CD14-positive monocyte (primary cell): ENCODE measurements at regions not wholly inside any gene's neighbourhood (a gene's known extent, or its start where the extent isn't known, plus 50 kb on each side); places are given as distances from the start of the nearest gene placed in this dataset.

Experiments
- DNase-seq, 3 donors: peaks; one replicate each; pipeline ENCODE4 v3.0.0-alpha.2; 2011 to 2022
- H2AFZ ChIP-seq: 2 replicates; pipeline ENCODE4 v1.6.0; 2012; ENCODE audit warnings: mild to moderate bottlenecking, low read depth, low read length, inconsistent platforms; ENCODE audit not compliant: insufficient read depth, poor library complexity, severe bottlenecking
- H3K27ac ChIP-seq, 2 donors: 1 replicate in 1 of 2; 2 replicates in 1 of 2; pipeline ENCODE4 v1.5.1; 2012 to 2013; ENCODE audit warnings: low read length in 2 of 2, control low read depth in 1 of 2, inconsistent platforms in 1 of 2, low read depth in 1 of 2, mild to moderate bottlenecking in 1 of 2
- H3K27me3 ChIP-seq, 2 donors: one replicate each; pipeline versions ENCODE4 v1.6.0 to v1.6.1; 2011 to 2013; ENCODE audit warnings: low read length in 2 of 2; ENCODE audit not compliant: control insufficient read depth in 2 of 2, insufficient read depth in 2 of 2
- H3K36me3 ChIP-seq, 2 donors: replicated peaks in 1 of 2; 1 replicate in 1 of 2; 2 replicates in 1 of 2; pipeline versions ENCODE4 v1.5.1 to v1.6.1; 2012 to 2013; ENCODE audit warnings: low read length in 2 of 2, control low read depth in 1 of 2, inconsistent platforms in 1 of 2, mild to moderate bottlenecking in 1 of 2; ENCODE audit not compliant: insufficient read depth in 2 of 2, control insufficient read depth in 1 of 2
- H3K4me1 ChIP-seq, 2 donors: 1 replicate in 1 of 2; 2 replicates in 1 of 2; pipeline versions ENCODE4 v1.5.1 to v1.6.1; 2012 to 2013; ENCODE audit warnings: low read length in 2 of 2, control low read depth in 1 of 2, inconsistent platforms in 1 of 2, mild to moderate bottlenecking in 1 of 2, moderate library complexity in 1 of 2; ENCODE audit not compliant: insufficient read depth in 2 of 2, control insufficient read depth in 1 of 2
- H3K4me2 ChIP-seq: replicated peaks from 2 replicates; pipeline ENCODE3; 2012; ENCODE audit warnings: low read length, moderate library complexity, mild to moderate bottlenecking; ENCODE audit not compliant: poor library complexity, severe bottlenecking; ENCODE audit errors: extremely low read depth
- H3K4me3 ChIP-seq, 3 experiments: fragments of 200-600 bp in 1 of 3; sonication (generic) in 1 of 3; replicated peaks in 1 of 3; 1 replicate in 2 of 3; 2 replicates in 1 of 3; pipeline ENCODE4 v1.5.1; 2011 to 2013; ENCODE audit warnings: low read length in 3 of 3, mild to moderate bottlenecking in 3 of 3, control low read depth in 2 of 3, low read depth in 2 of 3, inconsistent platforms in 1 of 3, moderate library complexity in 1 of 3
- H3K79me2 ChIP-seq: 2 replicates; pipeline ENCODE4 v1.6.0; 2012; ENCODE audit warnings: mild to moderate bottlenecking, control low read depth, inconsistent platforms, low read length, moderate library complexity; ENCODE audit not compliant: insufficient read depth
- H3K9ac ChIP-seq: 2 replicates; pipeline ENCODE4 v1.6.0; 2017; ENCODE audit warnings: low read length, mild to moderate bottlenecking; ENCODE audit not compliant: insufficient read depth, poor library complexity, severe bottlenecking
- H3K9me3 ChIP-seq, 2 donors: replicated peaks in 1 of 2; 1 replicate in 1 of 2; 2 replicates in 1 of 2; pipeline versions ENCODE4 v1.5.1 to v1.6.1; 2012 to 2013; ENCODE audit warnings: low read length in 2 of 2, control low read depth in 1 of 2; ENCODE audit not compliant: control insufficient read depth in 1 of 2, insufficient read depth in 1 of 2
- H4K20me1 ChIP-seq: 2 replicates; pipeline ENCODE4 v1.6.0; 2012; ENCODE audit warnings: mild to moderate bottlenecking, low read length, control low read depth, moderate library complexity; ENCODE audit not compliant: insufficient read depth
- H3K27ac Mint-ChIP-seq, 7 donors: one replicate each; pipeline ENCODE4 v1.8.0; 2020; ENCODE audit warnings: mild to moderate bottlenecking in 7 of 7, mixed read lengths in 7 of 7, moderate library complexity in 6 of 7, inconsistent platforms in 2 of 7
- H3K27me3 Mint-ChIP-seq, 3 donors: one replicate each; pipeline ENCODE4 v1.8.0; 2021 to 2022; ENCODE audit warnings: low read depth in 3 of 3, mild to moderate bottlenecking in 3 of 3, mixed read lengths in 3 of 3, moderate library complexity in 3 of 3, inconsistent platforms in 1 of 3
- H3K36me3 Mint-ChIP-seq, 2 donors: one replicate each; pipeline ENCODE4 v1.8.0; 2020; ENCODE audit warnings: mixed read lengths in 2 of 2, inconsistent platforms in 1 of 2, mild to moderate bottlenecking in 1 of 2
- H3K4me1 Mint-ChIP-seq: one replicate; pipeline ENCODE4 v1.8.0; 2020; ENCODE audit warnings: mild to moderate bottlenecking, mixed read lengths
- H3K4me3 Mint-ChIP-seq, 2 donors: one replicate each; pipeline ENCODE4 v1.8.0; 2020; ENCODE audit warnings: mild to moderate bottlenecking in 2 of 2, mixed read lengths in 2 of 2, moderate library complexity in 1 of 2
- H3K9me3 Mint-ChIP-seq, 7 donors: one replicate each; pipeline ENCODE4 v1.8.0; 2020 to 2022; ENCODE audit warnings: mixed read lengths in 7 of 7, mild to moderate bottlenecking in 6 of 7, moderate library complexity in 6 of 7, inconsistent platforms in 2 of 7
- WGBS: methylation state at CpG from one replicate; pipeline ENCODE4 v1.1.5; 2013; ENCODE audit warnings: missing lambda C conversion rate; ENCODE audit not compliant: insufficient coverage; 5-methylcytosine and 5-hydroxymethylcytosine counted together
- intact Hi-C, 2 donors: fragments of 100-400 bp; cut with micrococcal nuclease; formaldehyde crosslinking; loops; one replicate each; pipeline versions ENCODE4 v1.15.0 to v1.15.1; 2023
- TF ChIP-seq, protein P1 (sequence below): fragments of 200-600 bp; IDR thresholded peaks from one replicate; pipeline ENCODE4 v1.8.0; 2022; ENCODE audit warnings: antibody characterized with exemption, mild to moderate bottlenecking

DNA sequence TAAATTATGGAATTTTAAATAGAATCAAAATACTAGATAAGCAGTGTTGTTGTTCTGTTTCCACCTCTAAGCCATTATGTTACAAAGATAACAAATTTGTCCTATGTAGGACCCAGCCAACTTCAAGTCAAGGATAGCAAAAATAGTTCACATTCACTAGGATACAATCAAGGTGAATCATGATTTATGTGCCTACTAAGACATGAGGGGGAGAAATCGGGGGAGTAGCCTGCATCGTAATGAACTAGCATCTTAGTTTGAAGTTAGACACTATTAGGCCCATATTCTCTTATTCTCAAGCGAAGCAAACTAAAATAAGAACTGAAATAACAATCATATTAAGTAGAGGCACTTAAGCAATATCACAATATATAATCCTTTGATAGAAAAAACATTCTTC, 779.4 kb upstream of the PCDH9 start:
- Histone ChIP-seq H3K9me3 (peaks cover 9 to 10% of the 10 kb centered on the region in 2 donors), H3K4me2 (no peak overlapping the region), H3K79me2 (no peaks in the 10 kb centered on the region), H3K4me3 (no peak overlapping the region), H3K36me3 (no peaks in the 10 kb centered on the region), H3K4me1 (no peaks in the 10 kb centered on the region), H4K20me1 (no peaks in the 10 kb centered on the region), H3K27ac (no peak overlapping the region), H3K9ac (no peak overlapping the region), H2AFZ (no peak overlapping the region), H3K27me3 (no peaks in the 10 kb centered on the region)
- intact Hi-C loops = no loop called here
- TF ChIP-seq, protein P1, sequence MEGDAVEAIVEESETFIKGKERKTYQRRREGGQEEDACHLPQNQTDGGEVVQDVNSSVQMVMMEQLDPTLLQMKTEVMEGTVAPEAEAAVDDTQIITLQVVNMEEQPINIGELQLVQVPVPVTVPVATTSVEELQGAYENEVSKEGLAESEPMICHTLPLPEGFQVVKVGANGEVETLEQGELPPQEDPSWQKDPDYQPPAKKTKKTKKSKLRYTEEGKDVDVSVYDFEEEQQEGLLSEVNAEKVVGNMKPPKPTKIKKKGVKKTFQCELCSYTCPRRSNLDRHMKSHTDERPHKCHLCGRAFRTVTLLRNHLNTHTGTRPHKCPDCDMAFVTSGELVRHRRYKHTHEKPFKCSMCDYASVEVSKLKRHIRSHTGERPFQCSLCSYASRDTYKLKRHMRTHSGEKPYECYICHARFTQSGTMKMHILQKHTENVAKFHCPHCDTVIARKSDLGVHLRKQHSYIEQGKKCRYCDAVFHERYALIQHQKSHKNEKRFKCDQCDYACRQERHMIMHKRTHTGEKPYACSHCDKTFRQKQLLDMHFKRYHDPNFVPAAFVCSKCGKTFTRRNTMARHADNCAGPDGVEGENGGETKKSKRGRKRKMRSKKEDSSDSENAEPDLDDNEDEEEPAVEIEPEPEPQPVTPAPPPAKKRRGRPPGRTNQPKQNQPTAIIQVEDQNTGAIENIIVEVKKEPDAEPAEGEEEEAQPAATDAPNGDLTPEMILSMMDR = no peak
- no peak for DNase-seq
- WGBS = no CpG with 5 or more reads among the region's 3 CpGs
- H3K27me3 Mint-ChIP-seq = no peaks in the 10 kb centered on the region
- H3K27ac Mint-ChIP-seq = no peak overlapping the region
- peaks cover 0 to 3% (median 2%) of the 10 kb centered on the region in 7 donors for H3K9me3 Mint-ChIP-seq
- no peaks in the 10 kb centered on the region for H3K36me3 Mint-ChIP-seq
- H3K4me1 Mint-ChIP-seq = no peaks in the 10 kb centered on the region
- H3K4me3 Mint-ChIP-seq = no peak overlapping the region

DNA sequence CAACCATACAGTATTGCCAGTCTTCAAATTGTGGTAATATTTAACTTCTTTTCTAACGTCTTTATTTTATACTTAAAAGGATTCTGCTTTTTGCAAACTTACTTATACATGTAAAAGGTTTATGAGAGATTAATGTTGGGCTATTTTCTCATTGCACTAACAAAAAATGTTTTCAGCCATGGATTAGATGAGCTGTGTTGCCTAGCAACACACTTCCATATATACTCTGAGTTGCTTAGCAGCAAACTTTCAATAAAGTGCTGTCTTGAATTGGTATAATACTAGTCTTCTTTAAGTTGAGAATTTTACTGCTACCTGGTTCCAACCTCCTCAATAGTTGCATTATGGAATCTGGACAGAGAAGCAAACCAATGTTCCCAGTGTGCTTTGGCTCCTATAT, 777.4 kb upstream of the PCDH9 start:
- H3K36me3 Mint-ChIP-seq = no peaks in the 10 kb centered on the region

More for the DNA sequence above, 777.4 kb upstream of the PCDH9 start:
- no peak overlapping the region for H3K4me3 ChIP-seq
- peaks cover 0 to under 1% (median 0%) of the 10 kb centered on the region in 3 donors for H3K27me3 Mint-ChIP-seq
- H4K20me1 ChIP-seq = no peaks in the 10 kb centered on the region
- H3K36me3 ChIP-seq = no peaks in the 10 kb centered on the region
- H3K27me3 ChIP-seq = no peaks in the 10 kb centered on the region
- no peak overlapping the region for H2AFZ ChIP-seq
- no peaks in the 10 kb centered on the region for H3K4me1 ChIP-seq
- intact Hi-C loops = no loop called here
- H3K27ac Mint-ChIP-seq = no peak overlapping the region
- peaks cover 0 to 3% (median 0%) of the 10 kb centered on the region in 7 donors for H3K9me3 Mint-ChIP-seq
- H3K79me2 ChIP-seq = no peaks in the 10 kb centered on the region
- H3K9me3 ChIP-seq = peaks cover 9 to 10% of the 10 kb centered on the region in 2 donors
- H3K27ac ChIP-seq = no peak overlapping the region
- H3K4me3 Mint-ChIP-seq = no peak overlapping the region
- H3K4me1 Mint-ChIP-seq = no peaks in the 10 kb centered on the region
- WGBS = no CpG with 5 or more reads among the region's 1 CpG
- DNase-seq = no peak
- H3K4me2 ChIP-seq = no peak overlapping the region
- no peak overlapping the region for H3K9ac ChIP-seq
- TF ChIP-seq, protein P1 = no peak
